GM12878 (cell line): ENCODE measurements at regions not wholly inside any gene's neighbourhood (a gene's known extent, or its start where the extent isn't known, plus 50 kb on each side); places are given as distances from the start of the nearest gene placed in this dataset.

Experiments used
- ATAC-seq: fragments of 200-7000 bp; cut with Tn5 transposase; 3 replicates; pipeline ENCODE4 v1.9.1; 2020; ENCODE audit warnings: mild to moderate bottlenecking, moderate library complexity
- BruUV-seq: library from RNA; stranded (reverse); fragments of 400-500 nt; replicated peaks from 2 replicates; lab custom pipeline; 2021; lab: Mats Ljungman, UMichigan
- CTCF ChIA-PET: fragments of 300-600 bp; sonication (Branson Sonifier 250); formaldehyde crosslinking; extraction: SDS; loops from one replicate; lab custom pipeline; 2021; ENCODE audit warnings: inconsistent platforms; lab: Yijun Ruan, JAX
- POLR2A ChIA-PET: fragments of 350-600 bp; formaldehyde crosslinking; extraction: SDS; loops from one replicate; lab custom pipeline; 2021; ENCODE audit warnings: inconsistent platforms; lab: Charles Lee
- RAD21 ChIA-PET: fragments of 300-600 bp; sonication (Branson Sonifier 250); formaldehyde crosslinking; loops from one replicate; lab custom pipeline; 2023; ENCODE audit warnings: antibody characterized with exemption; ENCODE audit not compliant: unreplicated experiment; lab: Charles Lee
- SMC1A ChIA-PET: fragments of 300-600 bp; sonication (Branson Sonifier 250); formaldehyde crosslinking; loops from one replicate; lab custom pipeline; 2023; ENCODE audit not compliant: unreplicated experiment, uncharacterized antibody; lab: Charles Lee
- DNase-seq: peaks from one replicate; pipeline ENCODE4 v3.0.0-alpha.2; 2011; ENCODE audit warnings: low read depth, low spot score
- FAIRE-seq: peaks from 3 replicates; lab custom pipeline; 2011; peaks lifted over from hg19 to GRCh38; lab: Jason Lieb, UNC
- H2AFZ ChIP-seq: 2 replicates; pipeline ENCODE4 v1.6.0; 2011; ENCODE audit warnings: low read depth, low read length, control low read depth; ENCODE audit not compliant: control insufficient read depth
- H3K27ac ChIP-seq: 2 replicates; pipeline ENCODE4 v1.5.1; 2011; ENCODE audit warnings: control low read depth; ENCODE audit not compliant: control insufficient read depth, insufficient read depth
- H3K27me3 ChIP-seq, 2 experiments: replicated peaks in 1 of 2; 2 replicates each; pipeline versions ENCODE4 v1.6.0 to v1.6.1; 2011; ENCODE audit warnings: low read length in 1 of 2; ENCODE audit not compliant: control insufficient read depth in 2 of 2, insufficient read depth in 2 of 2
- H3K36me3 ChIP-seq, 2 experiments: 2 replicates each; pipeline ENCODE4 v1.5.1; 2011; ENCODE audit warnings: low read length in 1 of 2; ENCODE audit not compliant: control insufficient read depth in 2 of 2, insufficient read depth in 2 of 2
- H3K4me1 ChIP-seq: 2 replicates; pipeline ENCODE4 v1.6.1; 2011; ENCODE audit warnings: mild to moderate bottlenecking, low read length, moderate library complexity, mixed read lengths; ENCODE audit not compliant: control insufficient read depth, insufficient read depth
- H3K4me2 ChIP-seq: 2 replicates; pipeline ENCODE4 v1.6.0; 2011; ENCODE audit warnings: control low read depth; ENCODE audit not compliant: control insufficient read depth, insufficient read depth
- H3K4me3 ChIP-seq: fragments of 200-600 bp; sonication (generic); 2 replicates; pipeline ENCODE4 v1.5.1; 2016
- H3K79me2 ChIP-seq: 2 replicates; pipeline ENCODE4 v1.6.0; 2011; ENCODE audit warnings: low read length; ENCODE audit not compliant: control insufficient read depth, insufficient read depth
- H3K9ac ChIP-seq: 2 replicates; pipeline ENCODE4 v1.8.0; 2011; ENCODE audit warnings: low read length, control low read depth, mixed read lengths; ENCODE audit not compliant: control insufficient read depth, insufficient read depth
- H3K9me3 ChIP-seq: replicated peaks from 3 replicates; pipeline ENCODE4 v1.5.1; 2011; ENCODE audit warnings: mild to moderate bottlenecking, low read length; ENCODE audit not compliant: control insufficient read depth, insufficient read depth
- H4K20me1 ChIP-seq: 2 replicates; pipeline ENCODE4 v1.6.0; 2011; ENCODE audit not compliant: control insufficient read depth, insufficient read depth
- GABPA ChIP-seq: IDR thresholded peaks from 2 replicates; pipeline ENCODE4 v1.6.1; 2014; ENCODE audit warnings: antibody characterized with exemption, low read depth, mild to moderate bottlenecking, inconsistent platforms
- NFYA ChIP-seq: IDR thresholded peaks from 2 replicates; pipeline ENCODE4 v1.6.1; 2011; ENCODE audit warnings: low read depth, mild to moderate bottlenecking, low read length, improper control_type of control experiment, borderline replicate concordance
- RAD21 ChIP-seq: IDR thresholded peaks from 2 replicates; pipeline ENCODE4 v1.6.1; 2011; ENCODE audit warnings: mild to moderate bottlenecking, low read depth, low read length, moderate library complexity; ENCODE audit not compliant: insufficient read depth
- SMARCA5 ChIP-seq: fragments of 450-650 bp; IDR thresholded peaks from 2 replicates; pipeline ENCODE4 v1.6.1; 2017; ENCODE audit warnings: mild to moderate bottlenecking
- SMC3 ChIP-seq: IDR thresholded peaks from 2 replicates; pipeline ENCODE4 v1.6.1; 2011; ENCODE audit warnings: low read length, improper control_type of control experiment, borderline replicate concordance
- WGBS: methylation state at CpG from one replicate; pipeline ENCODE4 v1.1.6; 2016; ENCODE audit warnings: low lambda C conversion rate; ENCODE audit not compliant: insufficient replicate concordance, insufficient coverage; ENCODE audit errors: missing lambda C conversion rate; 5-methylcytosine and 5-hydroxymethylcytosine counted together
- in situ Hi-C: fragments of 300-500 bp; cut with MboI; formaldehyde crosslinking; loops from 9 replicates; pipeline ENCODE4 v1.14.3; 2018; ENCODE audit warnings: mixed read lengths
- intact Hi-C: fragments of 100-400 bp; cut with micrococcal nuclease; formaldehyde crosslinking; loops from one replicate; pipeline ENCODE4 v1.14.2; 2022; ENCODE audit not compliant: unreplicated experiment
- TF ChIP-seq, protein P1 (sequence below), 3 experiments: IDR thresholded peaks in 2 of 3; conservative IDR thresholded peaks in 1 of 3; 2 replicates each; pipeline ENCODE4 v1.5.1; 2011; ENCODE audit warnings: low read depth in 3 of 3, low read length in 3 of 3, mild to moderate bottlenecking in 3 of 3, control low read depth in 2 of 3, moderate library complexity in 2 of 3, inconsistent platforms in 1 of 3, mixed read lengths in 1 of 3; ENCODE audit not compliant: control insufficient read depth in 2 of 3, insufficient read depth in 1 of 3; ENCODE audit errors: extremely low read depth in 1 of 3

DNA sequence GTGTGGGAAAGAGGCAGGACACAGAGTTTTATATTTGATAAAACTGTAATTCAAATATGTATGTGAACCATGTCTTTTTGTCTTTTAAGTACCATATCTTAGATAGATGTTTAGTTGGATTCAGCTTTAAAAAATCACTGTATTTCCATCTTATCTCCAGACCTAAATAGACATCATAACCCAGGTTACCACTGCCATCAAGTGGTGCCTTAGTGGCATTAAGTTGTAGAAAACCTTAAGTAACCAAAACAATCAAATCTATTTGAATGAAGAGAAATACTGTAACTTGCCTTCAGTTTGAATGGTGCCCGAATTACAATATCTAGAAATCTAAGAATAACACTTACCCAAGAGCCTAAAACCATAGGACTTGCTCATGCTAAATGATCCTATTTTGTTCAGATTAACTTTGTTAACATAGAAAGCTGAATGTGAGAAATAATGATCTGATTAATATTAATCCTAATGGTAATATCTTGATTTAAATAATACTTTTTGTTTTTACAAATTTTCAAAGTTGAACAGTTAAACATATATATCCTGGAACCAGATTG is 92.5 kb upstream of the MAP2 start:
- no TSS peak for BruUV-seq
- intact Hi-C loops (loop anchor here (1.0 to 5.0 kb wide), 2 partner anchors 866 to 936 kb away; no protein-coding TSS in a partner anchor), in situ Hi-C loops (loop anchor here (10.0 to 25.0 kb wide), 3 partner anchors 633 to 927 kb away; partner anchors contain the start of gene PTH2R)
- ChIA-PET POLR2A (no interaction called here), RAD21 (interaction anchor here (0.6 to 1.6 kb wide), 3 partner anchors 94 to 246 kb away, joined by 3 to 6 read pairs (median 4); no protein-coding TSS in a partner anchor), CTCF (interaction anchor here (0.6 to 1.7 kb wide), 5 partner anchors 248 to 1156 kb away, joined by 3 to 6 read pairs (median 4); no protein-coding TSS in a partner anchor), SMC1A (interaction anchor here (0.7 to 1.8 kb wide), 4 partner anchors 22 to 1156 kb away, joined by 3 to 4 read pairs (median 3); no protein-coding TSS in a partner anchor)
- no peaks in the 10 kb centered on the region for H3K36me3 ChIP-seq
- H2AFZ ChIP-seq = no peak overlapping the region
- no peak overlapping the region for H3K4me3 ChIP-seq
- WGBS = 0% methylated on average over 1 of the region's 1 CpG
- H3K9me3 ChIP-seq = no peaks in the 10 kb centered on the region
- no peak overlapping the region for H3K27ac ChIP-seq
- H3K4me1 ChIP-seq = no peaks in the 10 kb centered on the region
- H4K20me1 ChIP-seq = no peaks in the 10 kb centered on the region
- H3K4me2 ChIP-seq = no peak overlapping the region
- no peak overlapping the region for H3K9ac ChIP-seq
- no peaks in the 10 kb centered on the region for H3K27me3 ChIP-seq
- ATAC-seq = no peak
- no peaks in the 10 kb centered on the region for H3K79me2 ChIP-seq
- no peak for FAIRE-seq
- peak; percentile 59 for TF ChIP-seq RAD21
- TF ChIP-seq SMARCA5 = no peak
- peak; percentile 30; the same call in 1 of the 2 replicates for TF ChIP-seq SMC3
- no peak for TF ChIP-seq NFYA
- no peak for TF ChIP-seq GABPA
- TF ChIP-seq, protein P1, sequence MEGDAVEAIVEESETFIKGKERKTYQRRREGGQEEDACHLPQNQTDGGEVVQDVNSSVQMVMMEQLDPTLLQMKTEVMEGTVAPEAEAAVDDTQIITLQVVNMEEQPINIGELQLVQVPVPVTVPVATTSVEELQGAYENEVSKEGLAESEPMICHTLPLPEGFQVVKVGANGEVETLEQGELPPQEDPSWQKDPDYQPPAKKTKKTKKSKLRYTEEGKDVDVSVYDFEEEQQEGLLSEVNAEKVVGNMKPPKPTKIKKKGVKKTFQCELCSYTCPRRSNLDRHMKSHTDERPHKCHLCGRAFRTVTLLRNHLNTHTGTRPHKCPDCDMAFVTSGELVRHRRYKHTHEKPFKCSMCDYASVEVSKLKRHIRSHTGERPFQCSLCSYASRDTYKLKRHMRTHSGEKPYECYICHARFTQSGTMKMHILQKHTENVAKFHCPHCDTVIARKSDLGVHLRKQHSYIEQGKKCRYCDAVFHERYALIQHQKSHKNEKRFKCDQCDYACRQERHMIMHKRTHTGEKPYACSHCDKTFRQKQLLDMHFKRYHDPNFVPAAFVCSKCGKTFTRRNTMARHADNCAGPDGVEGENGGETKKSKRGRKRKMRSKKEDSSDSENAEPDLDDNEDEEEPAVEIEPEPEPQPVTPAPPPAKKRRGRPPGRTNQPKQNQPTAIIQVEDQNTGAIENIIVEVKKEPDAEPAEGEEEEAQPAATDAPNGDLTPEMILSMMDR (IDR thresholded peaks at IDR 0.05 in 2 of 3, conservative IDR thresholded peaks at IDR 0.05 in 1 of 3; ENCODE audit: control insufficient read depth in 2 of 3, extremely low read depth in 1 of 3, insufficient read depth in 1 of 3, low read depth in 3 of 3, low read length in 3 of 3) = peak in 2 of 3 experiments; percentile 28 to 38; a peak in 3 of 6 replicates
- DNase-seq = no peak
